IMR-90 (cell line): ENCODE measurements at regions not wholly inside any gene's neighbourhood (a gene's known extent, or its start where the extent isn't known, plus 50 kb on each side); places are given as distances from the start of the nearest gene placed in this dataset.

Experiments
- ATAC-seq: fragments of 200-7000 bp; cut with Tn5 transposase; 2 replicates; pipeline ENCODE4 v1.9.1; 2020; ENCODE audit warnings: low read depth, mild to moderate bottlenecking, moderate library complexity
- BruUV-seq: library from RNA; stranded (reverse); fragments of 400-500 nt; replicated peaks from 2 replicates; lab custom pipeline; 2021; lab: Mats Ljungman, UMichigan
- CTCF ChIA-PET: fragments of 300-600 bp; formaldehyde crosslinking; extraction: SDS; loops from one replicate; lab custom pipeline; 2021; ENCODE audit warnings: antibody characterized with exemption; lab: Yijun Ruan, JAX
- POLR2A ChIA-PET: fragments of 300-600 bp; sonication (Branson Sonifier 250); formaldehyde crosslinking; loops from one replicate; lab custom pipeline; 2022; ENCODE audit warnings: antibody characterized with exemption; ENCODE audit not compliant: unreplicated experiment; lab: Charles Lee
- DNase-seq: peaks from one replicate; pipeline ENCODE4 v3.0.0; 2013
- H2AFZ ChIP-seq: replicated peaks from 2 replicates; pipeline ENCODE3; 2013; ENCODE audit warnings: low read length, mild to moderate bottlenecking; ENCODE audit not compliant: poor library complexity
- H2AK5ac ChIP-seq: 2 replicates; pipeline ENCODE4 v1.6.1; 2013; ENCODE audit warnings: low read depth, low read length, inconsistent platforms
- H2AK9ac ChIP-seq: replicated peaks from 2 replicates; pipeline ENCODE3; 2013; ENCODE audit warnings: mild to moderate bottlenecking, low read depth, low read length, moderate library complexity; ENCODE audit not compliant: poor library complexity
- H2BK120ac ChIP-seq: 2 replicates; pipeline ENCODE4 v1.6.1; 2013; ENCODE audit warnings: low read depth, low read length, inconsistent platforms
- H2BK15ac ChIP-seq: 3 replicates; pipeline ENCODE4 v1.6.1; 2013; ENCODE audit warnings: low read depth, low read length, inconsistent platforms
- H2BK20ac ChIP-seq: 2 replicates; pipeline ENCODE4 v1.6.1; 2013; ENCODE audit warnings: low read depth, mild to moderate bottlenecking, inconsistent platforms, low read length, moderate library complexity
- H2BK5ac ChIP-seq: 2 replicates; pipeline ENCODE4 v1.6.1; 2013; ENCODE audit warnings: mild to moderate bottlenecking, low read depth, low read length, inconsistent platforms; ENCODE audit not compliant: poor library complexity, severe bottlenecking
- H3K14ac ChIP-seq: replicated peaks from 2 replicates; pipeline ENCODE4 v1.6.1; 2013; ENCODE audit warnings: low read depth, low read length, inconsistent platforms
- H3K18ac ChIP-seq: 2 replicates; pipeline ENCODE4 v1.6.1; 2013; ENCODE audit warnings: low read depth, low read length, control low read depth
- H3K23ac ChIP-seq: 2 replicates; pipeline ENCODE4 v1.6.1; 2013; ENCODE audit warnings: low read depth, low read length, inconsistent platforms
- H3K27ac ChIP-seq: 2 replicates; pipeline ENCODE4 v1.5.1; 2013; ENCODE audit warnings: mild to moderate bottlenecking, control low read depth, low read length; ENCODE audit not compliant: insufficient read depth
- H3K27me3 ChIP-seq: 2 replicates; pipeline ENCODE4 v1.6.1; 2013; ENCODE audit warnings: low read length; ENCODE audit not compliant: control insufficient read depth, insufficient read depth
- H3K36me3 ChIP-seq: 2 replicates; pipeline ENCODE4 v1.6.1; 2013; ENCODE audit warnings: low read length, mixed read lengths; ENCODE audit not compliant: control insufficient read depth, insufficient read depth
- H3K4ac ChIP-seq: 2 replicates; pipeline ENCODE4 v1.6.1; 2013; ENCODE audit warnings: low read depth, low read length, inconsistent platforms
- H3K4me1 ChIP-seq: 2 replicates; pipeline ENCODE4 v1.6.1; 2013; ENCODE audit warnings: low read length, mixed read lengths; ENCODE audit not compliant: control insufficient read depth, insufficient read depth
- H3K4me2 ChIP-seq: 2 replicates; pipeline ENCODE4 v1.6.1; 2013; ENCODE audit warnings: low read depth, mild to moderate bottlenecking, control low read depth, low read length, moderate library complexity
- H3K4me3 ChIP-seq: 2 replicates; pipeline ENCODE4 v1.5.1; 2013; ENCODE audit warnings: low read depth, mild to moderate bottlenecking, control low read depth, low read length, moderate library complexity; ENCODE audit not compliant: insufficient read depth
- H3K56ac ChIP-seq: 2 replicates; pipeline ENCODE4 v1.6.1; 2013; ENCODE audit warnings: low read length, inconsistent platforms; ENCODE audit not compliant: insufficient read depth; ENCODE audit errors: extremely low read depth
- H3K79me1 ChIP-seq, 2 experiments: 2 replicates each; pipeline ENCODE4 v1.6.1; 2013; ENCODE audit warnings: low read length in 2 of 2, inconsistent platforms in 1 of 2, low read depth in 1 of 2
- H3K9ac ChIP-seq: 2 replicates; pipeline ENCODE4 v1.6.1; 2013; ENCODE audit warnings: low read depth, low read length, control low read depth
- H3K9me1 ChIP-seq: 2 replicates; pipeline ENCODE4 v1.6.1; 2013; ENCODE audit warnings: low read length, inconsistent platforms; ENCODE audit not compliant: insufficient read depth
- H3K9me3 ChIP-seq: 2 replicates; pipeline ENCODE4 v1.6.1; 2013; ENCODE audit warnings: low read length; ENCODE audit not compliant: control insufficient read depth, insufficient read depth
- H4K20me1 ChIP-seq: 2 replicates; pipeline ENCODE4 v1.6.1; 2013; ENCODE audit warnings: low read length, inconsistent platforms; ENCODE audit not compliant: insufficient read depth
- H4K5ac ChIP-seq: 2 replicates; pipeline ENCODE4 v1.6.1; 2013; ENCODE audit warnings: mild to moderate bottlenecking, low read depth, low read length, control low read depth
- H4K8ac ChIP-seq, 2 experiments: 2 replicates each; pipeline ENCODE4 v1.6.1; 2013; ENCODE audit warnings: low read depth in 2 of 2, low read length in 2 of 2, control low read depth in 1 of 2, inconsistent platforms in 1 of 2
- H4K91ac ChIP-seq: 2 replicates; pipeline ENCODE4 v1.6.1; 2013; ENCODE audit warnings: low read depth, low read length, inconsistent platforms; ENCODE audit not compliant: insufficient read depth
- BHLHE40 ChIP-seq: fragments of 150-350 bp; IDR thresholded peaks from 2 replicates; pipeline ENCODE4 v1.6.1; 2016; ENCODE audit warnings: mild to moderate bottlenecking, low read depth, low read length
- CEBPB ChIP-seq: IDR thresholded peaks from 2 replicates; pipeline ENCODE4 v1.6.1; 2012; ENCODE audit warnings: low read depth, low read length, improper control_type of control experiment
- CHD1 ChIP-seq: IDR thresholded peaks from 2 replicates; pipeline ENCODE4 v1.6.1; 2012; ENCODE audit warnings: low read depth, low read length, improper control_type of control experiment
- CTCF ChIP-seq: conservative IDR thresholded peaks from 2 replicates; pipeline ENCODE4 v1.5.1; 2012; ENCODE audit warnings: mild to moderate bottlenecking, low read depth, low read length, improper control_type of control experiment
- ELK1 ChIP-seq: fragments of 150-350 bp; IDR thresholded peaks from 2 replicates; pipeline ENCODE4 v1.6.1; 2016; ENCODE audit warnings: low read depth, mild to moderate bottlenecking, low read length, moderate library complexity, borderline replicate concordance
- FOS ChIP-seq: fragments of 150-350 bp; IDR thresholded peaks from 2 replicates; pipeline ENCODE4 v1.6.1; 2016; ENCODE audit warnings: low read depth, low read length
- MAFK ChIP-seq: IDR thresholded peaks from 2 replicates; pipeline ENCODE4 v1.6.1; 2012; ENCODE audit warnings: low read depth, low read length, improper control_type of control experiment
- MAZ ChIP-seq: IDR thresholded peaks from 2 replicates; pipeline ENCODE4 v1.6.1; 2012; ENCODE audit warnings: low read depth, mild to moderate bottlenecking, low read length, improper control_type of control experiment, moderate library complexity, borderline replicate concordance
- MXI1 ChIP-seq: IDR thresholded peaks from 2 replicates; pipeline ENCODE4 v1.6.1; 2012; ENCODE audit warnings: low read depth, mild to moderate bottlenecking, low read length, moderate library complexity, borderline replicate concordance
- NFE2L2 ChIP-seq: fragments of 150-350 bp; IDR thresholded peaks from 2 replicates; pipeline ENCODE4 v1.6.1; 2016; ENCODE audit warnings: low read depth, mild to moderate bottlenecking, low read length
- POLR2A ChIP-seq: IDR thresholded peaks from 2 replicates; pipeline ENCODE4 v1.6.1; 2012; ENCODE audit warnings: mild to moderate bottlenecking, low read depth, low read length
- RAD21 ChIP-seq: IDR thresholded peaks from 2 replicates; pipeline ENCODE4 v1.6.1; 2012; ENCODE audit warnings: low read length, improper control_type of control experiment
- RCOR1 ChIP-seq: IDR thresholded peaks from 2 replicates; pipeline ENCODE4 v1.6.1; 2012; ENCODE audit warnings: mild to moderate bottlenecking, low read length, improper control_type of control experiment; ENCODE audit not compliant: insufficient replicate concordance
- RFX5 ChIP-seq: IDR thresholded peaks from 2 replicates; pipeline ENCODE4 v1.8.0; 2012; ENCODE audit warnings: low read depth, mild to moderate bottlenecking, low read length, moderate library complexity
- SMC3 ChIP-seq: fragments of 150-350 bp; IDR thresholded peaks from 2 replicates; pipeline ENCODE4 v1.6.1; 2016; ENCODE audit warnings: low read depth, mild to moderate bottlenecking, antibody characterized with exemption, low read length, moderate library complexity
- USF2 ChIP-seq: fragments of 150-350 bp; IDR thresholded peaks from 2 replicates; pipeline ENCODE4 v1.6.1; 2017; ENCODE audit warnings: mild to moderate bottlenecking, antibody characterized with exemption, low read length, low read depth
- WGBS, 2 experiments: methylation state at CpG; one replicate each; pipeline versions ENCODE4 v1.1.5 to v1.1.7; 2013; ENCODE audit warnings: missing lambda C conversion rate in 2 of 2; ENCODE audit not compliant: insufficient read length in 1 of 2; ENCODE audit errors: extremely low coverage in 2 of 2; 5-methylcytosine and 5-hydroxymethylcytosine counted together
- dilution Hi-C: fragments of 300-500 bp; cut with HindIII; formaldehyde crosslinking; loops from one replicate; pipeline ENCODE4 v1.14.3; 2018; ENCODE audit warnings: low sequenced_read_pairs; ENCODE audit not compliant: unreplicated experiment
- in situ Hi-C: fragments of 300-500 bp; cut with MboI; formaldehyde crosslinking; loops from 3 replicates; pipeline ENCODE4 v1.14.3; 2019; ENCODE audit warnings: low sequenced_read_pairs, inconsistent platforms, mixed read lengths
- intact Hi-C: fragments of 100-400 bp; cut with micrococcal nuclease; formaldehyde crosslinking; loops from 2 replicates; pipeline ENCODE4 v1.10.0; 2022

GRCh38 chr20:2242678-2243077 is 53.1 kb upstream of the TGM3 start:
- no peak overlapping the region for H2AFZ ChIP-seq
- H3K56ac ChIP-seq = no peak overlapping the region
- no peak overlapping the region for H4K5ac ChIP-seq
- WGBS, 2 experiments = 33% methylated on average over 1 of the region's 2 CpGs; no CpG with 5 or more reads in 1 of the 2 experiments
- no peak overlapping the region for H3K4ac ChIP-seq
- dilution Hi-C loops (no loop called here), intact Hi-C loops (no loop called here), in situ Hi-C loops (no loop called here)
- TF ChIP-seq USF2 (no peak), CEBPB (no peak), BHLHE40 (no peak), SMC3 (no peak), RFX5 (no peak), ELK1 (no peak), MAFK (no peak), POLR2A (no peak), RAD21 (no peak), RCOR1 (no peak), FOS (no peak), MXI1 (no peak), NFE2L2 (no peak), CHD1 (no peak), CTCF (no peak), MAZ (no peak)
- POLR2A ChIA-PET = no interaction called here
- H2BK5ac ChIP-seq = no peak overlapping the region
- no peaks in the 10 kb centered on the region for H3K79me1 ChIP-seq
- peaks cover 15% of the 10 kb centered on the region for H3K27me3 ChIP-seq
- H3K4me3 ChIP-seq = no peak overlapping the region
- no peak overlapping the region for H2AK5ac ChIP-seq
- H2BK20ac ChIP-seq = no peak overlapping the region
- no peak overlapping the region for H3K9ac ChIP-seq
- no peak overlapping the region for H2BK15ac ChIP-seq
- no peak overlapping the region for H3K14ac ChIP-seq
- no peak overlapping the region for H2AK9ac ChIP-seq
- peaks cover 1% of the 10 kb centered on the region; the same call in 1 of the 2 replicates for H3K4me1 ChIP-seq
- no TSS peak for BruUV-seq
- no peaks in the 10 kb centered on the region for H3K9me1 ChIP-seq
- H3K18ac ChIP-seq = no peak overlapping the region
- ATAC-seq (no peak), DNase-seq (no peak)
- H3K36me3 ChIP-seq = no peaks in the 10 kb centered on the region
- no peaks in the 10 kb centered on the region for H3K9me3 ChIP-seq
- H4K8ac ChIP-seq = no peak overlapping the region
- CTCF ChIA-PET = no interaction called here
- H3K23ac ChIP-seq = no peak overlapping the region
- no peaks in the 10 kb centered on the region for H4K20me1 ChIP-seq
- H4K91ac ChIP-seq = no peak overlapping the region
- H3K27ac ChIP-seq = no peak overlapping the region
- H3K4me2 ChIP-seq = no peak overlapping the region
- H2BK120ac ChIP-seq = no peak overlapping the region
